Prostate gland (tissue), 2 donors: ENCODE measurements at regions not wholly inside any gene's neighbourhood (a gene's known extent, or its start where the extent isn't known, plus 50 kb on each side); places are given as distances from the start of the nearest gene placed in this dataset.

Experiments
- CTCF ChIP-seq, 4 experiments: fragments of 200-600 bp in 2 of 4; fragments of 450-650 bp in 2 of 4; sonication (generic) in 2 of 4; IDR thresholded peaks; 1 replicate in 3 of 4; 2 replicates in 1 of 4; pipeline ENCODE4 v1.5.1; 2016 to 2019; ENCODE audit warnings: antibody characterized with exemption in 4 of 4, mild to moderate bottlenecking in 2 of 4, moderate library complexity in 2 of 4
- POLR2A ChIP-seq: fragments of 450-650 bp; IDR thresholded peaks from one replicate; pipeline ENCODE4 v1.6.1; 2016; ENCODE audit warnings: antibody characterized with exemption, mild to moderate bottlenecking

GRCh38 chr13:105340061-105340606 is 1195.3 kb downstream of the EFNB2 start:
- no peak for TF ChIP-seq CTCF (IDR thresholded peaks at IDR 0.05)
- TF ChIP-seq POLR2A, result no peak
